T-helper 2 cell treated with Interferon-gamma antibody and Interleukin-4, amounts not matched to agents 100 ng/mL and 5 ng/mL, for 36 hours (primary cell): ENCODE measurements at regions not wholly inside any gene's neighbourhood (a gene's known extent, or its start where the extent isn't known, plus 50 kb on each side); places are given as distances from the start of the nearest gene placed in this dataset.

Experiments
- intact Hi-C: fragments of 100-400 bp; cut with micrococcal nuclease; formaldehyde crosslinking; loops from one replicate; pipeline ENCODE4 v1.15.1; 2023

GRCh38 chr4:19915276-19915675, 336.4 kb upstream of the SLIT2 start:
- intact Hi-C loops: no loop called here

- intact Hi-C loops: no loop called here
Observed at GRCh38 chr4:19913650-19914049, 338.1 kb upstream of the SLIT2 start.

GRCh38 chr4:19910861-19911525, 340.7 kb upstream of the SLIT2 start:
- intact Hi-C loops: no loop called here

- intact Hi-C loops: no loop called here
Observed at GRCh38 chr4:19905024-19905423, 346.7 kb upstream of the SLIT2 start.

- intact Hi-C loops: no loop called here
Observed at GRCh38 chr4:19888587-19888986, 363.1 kb upstream of the SLIT2 start.

GRCh38 chr4:19883841-19884240, 367.9 kb upstream of the SLIT2 start:
- intact Hi-C loops: no loop called here

GRCh38 chr4:19880206-19880605, 371.5 kb upstream of the SLIT2 start:
- intact Hi-C loops: no loop called here

- intact Hi-C loops: no loop called here
Observed at GRCh38 chr4:19879330-19879729, 372.4 kb upstream of the SLIT2 start.

- intact Hi-C loops: no loop called here
Observed at GRCh38 chr4:19857991-19858390, 393.7 kb upstream of the SLIT2 start.

- intact Hi-C loops: no loop called here
Observed at GRCh38 chr4:19857380-19857779, 394.3 kb upstream of the SLIT2 start.

GRCh38 chr4:19850909-19851308, 400.8 kb upstream of the SLIT2 start:
- intact Hi-C loops: no loop called here

GRCh38 chr4:19844446-19844845, 407.3 kb upstream of the SLIT2 start:
- intact Hi-C loops: no loop called here

- intact Hi-C loops: no loop called here
Observed at GRCh38 chr4:19842471-19842870, 409.2 kb upstream of the SLIT2 start.

GRCh38 chr4:19838858-19839257, 412.8 kb upstream of the SLIT2 start:
- intact Hi-C loops: no loop called here

GRCh38 chr4:19835429-19835828, 416.3 kb upstream of the SLIT2 start:
- intact Hi-C loops: no loop called here

GRCh38 chr4:19832411-19832810, 419.3 kb upstream of the SLIT2 start:
- intact Hi-C loops: no loop called here

- intact Hi-C loops: no loop called here
Observed at GRCh38 chr4:19831644-19832285, 419.9 kb upstream of the SLIT2 start.

GRCh38 chr4:19829101-19829500, 422.6 kb upstream of the SLIT2 start:
- intact Hi-C loops: no loop called here

- intact Hi-C loops: no loop called here
Observed at GRCh38 chr4:19823781-19824180, 427.9 kb upstream of the SLIT2 start.

GRCh38 chr4:19819737-19820136, 432.0 kb upstream of the SLIT2 start:
- intact Hi-C loops: no loop called here

- intact Hi-C loops: no loop called here
Observed at GRCh38 chr4:19809989-19810388, 441.7 kb upstream of the SLIT2 start.

- intact Hi-C loops: no loop called here
Observed at GRCh38 chr4:19807505-19807904, 444.2 kb upstream of the SLIT2 start.

- intact Hi-C loops: no loop called here
Observed at GRCh38 chr4:19806865-19807264, 444.8 kb upstream of the SLIT2 start.
